HG02970 (cell line): ENCODE measurements at regions not wholly inside any gene's neighbourhood (a gene's known extent, or its start where the extent isn't known, plus 50 kb on each side); places are given as distances from the start of the nearest gene placed in this dataset.
"Not testable (repeated sequence)": the region's sequence is repeated elsewhere in the genome, so short reads cannot be mapped to it uniquely, and the experiment has no call there.

Source experiments
- ATAC-seq: cut with Tn5 transposase; IDR thresholded peaks from one replicate; pipeline ENCODE4 v1.9.1; 2021; ENCODE audit warnings: mild to moderate bottlenecking, moderate library complexity, moderate number of reproducible peaks; ENCODE audit not compliant: unreplicated experiment, low FRiP score

DNA sequence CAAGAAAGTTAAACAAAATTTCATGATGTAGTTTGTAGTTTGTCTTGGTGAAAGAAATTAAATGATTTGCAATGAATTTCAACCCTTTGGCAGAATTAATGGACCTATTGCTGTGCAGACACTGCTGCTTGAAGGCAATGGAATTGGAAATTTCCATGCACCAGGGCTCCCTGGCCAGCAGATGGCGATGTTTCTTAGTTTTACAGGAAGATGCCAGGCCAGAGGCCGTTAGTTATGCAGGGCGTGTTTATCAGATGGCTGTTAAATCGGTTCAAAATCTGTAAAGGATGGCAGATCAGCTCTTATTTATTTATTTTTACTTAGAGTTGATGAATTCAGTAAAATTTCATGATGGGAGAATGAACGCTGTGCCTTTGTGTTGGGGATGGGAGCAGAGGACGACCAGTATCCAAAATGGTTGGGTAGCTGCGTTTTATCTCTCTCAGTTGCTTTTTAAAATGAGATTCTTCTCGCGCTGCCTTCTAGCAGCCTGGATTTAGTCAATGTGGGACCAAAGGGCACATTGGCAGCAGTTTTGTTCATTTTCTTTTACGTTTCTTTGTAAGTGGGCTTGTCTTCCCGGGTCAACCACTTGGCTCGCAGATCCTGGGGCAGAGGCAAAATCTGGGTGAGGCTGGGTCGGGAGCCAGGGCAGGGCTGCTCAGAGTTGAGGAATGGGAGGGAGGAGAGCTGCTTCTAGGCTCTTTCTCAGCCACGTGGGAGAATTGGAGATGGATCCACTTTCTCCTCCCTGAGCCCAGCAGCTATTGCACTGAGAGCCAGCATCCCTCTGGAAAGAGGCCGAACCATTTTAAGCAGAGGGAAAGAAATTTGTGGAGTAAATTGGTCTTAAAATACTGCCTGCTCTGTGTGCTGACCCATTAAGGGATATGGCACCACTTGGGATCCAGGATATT lies 344.0 kb downstream of the PIK3C3 start:
- ATAC-seq, result peak; percentile 71

DNA sequence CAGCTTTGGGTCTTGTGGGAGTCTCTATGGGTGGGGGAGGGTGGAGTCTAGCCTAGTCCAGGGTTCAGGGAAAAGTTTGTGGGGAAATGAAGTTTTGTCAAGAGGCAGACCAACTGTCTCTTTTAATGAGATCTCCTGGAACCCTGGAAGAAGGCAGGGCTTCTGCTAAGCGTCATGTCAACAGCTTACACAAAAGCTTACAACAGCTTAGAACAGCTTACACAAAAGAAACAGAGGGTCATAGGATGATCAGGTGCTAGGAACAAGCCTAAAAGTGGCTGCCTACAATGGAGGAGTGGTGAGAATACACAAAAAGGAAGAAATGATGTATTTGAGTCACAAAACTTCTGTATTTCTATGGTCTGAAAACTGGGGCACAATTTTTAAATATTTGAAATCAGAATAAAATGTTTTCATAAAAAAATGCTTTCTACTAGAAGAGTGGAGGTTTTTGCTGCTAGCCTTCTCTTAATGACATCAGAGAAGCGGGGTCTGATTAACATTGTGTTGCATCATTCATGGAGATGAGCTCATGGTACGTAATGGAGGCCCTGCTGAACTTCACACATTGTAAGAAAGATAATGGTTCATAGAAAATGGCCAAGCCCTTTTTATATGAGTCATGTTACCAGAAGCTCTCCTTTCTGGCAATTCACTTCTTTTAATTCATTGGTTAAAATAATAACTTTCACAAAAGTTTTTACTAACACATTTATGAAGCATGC lies 351.0 kb downstream of the PIK3C3 start:
- ATAC-seq, result no peak

DNA sequence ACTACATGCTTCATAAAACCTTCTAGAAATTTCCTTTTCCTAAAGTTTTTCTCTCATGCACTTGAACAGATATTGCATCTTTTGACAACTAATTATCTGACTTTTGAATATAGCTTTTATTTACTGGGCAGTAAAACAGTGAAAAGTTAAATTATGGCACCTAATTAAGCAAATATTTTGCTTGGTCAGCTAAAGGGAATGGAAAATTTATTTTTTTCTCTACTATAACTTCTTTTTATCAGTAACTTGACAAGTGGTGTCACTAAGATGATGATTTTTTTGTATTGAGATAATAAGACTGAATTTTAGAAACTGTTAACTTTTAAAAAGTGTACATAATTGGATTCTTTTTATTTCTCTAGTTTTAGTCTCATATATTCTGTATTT lies 351.6 kb downstream of the PIK3C3 start:
- ATAC-seq, result no peak

DNA sequence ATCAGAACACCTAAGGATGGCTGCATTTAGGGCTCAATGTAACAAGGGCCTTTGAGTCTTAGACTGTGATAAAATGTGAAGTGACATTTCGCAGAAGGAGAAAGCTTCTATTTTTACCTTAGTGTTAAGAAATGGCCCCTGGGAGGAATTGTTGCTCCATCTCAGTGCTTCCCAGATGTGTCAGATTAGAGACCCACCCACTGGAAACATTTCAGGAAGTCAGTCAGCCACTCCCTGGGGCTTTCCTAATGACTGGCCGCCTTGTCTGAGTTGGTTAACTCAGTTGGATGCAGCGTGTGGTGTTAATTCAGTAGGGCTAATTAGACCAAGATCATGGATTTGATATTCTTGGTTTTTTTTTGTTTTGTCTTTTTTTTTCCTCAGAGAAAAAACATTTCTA lies 355.9 kb downstream of the PIK3C3 start:
- no peak for ATAC-seq

DNA sequence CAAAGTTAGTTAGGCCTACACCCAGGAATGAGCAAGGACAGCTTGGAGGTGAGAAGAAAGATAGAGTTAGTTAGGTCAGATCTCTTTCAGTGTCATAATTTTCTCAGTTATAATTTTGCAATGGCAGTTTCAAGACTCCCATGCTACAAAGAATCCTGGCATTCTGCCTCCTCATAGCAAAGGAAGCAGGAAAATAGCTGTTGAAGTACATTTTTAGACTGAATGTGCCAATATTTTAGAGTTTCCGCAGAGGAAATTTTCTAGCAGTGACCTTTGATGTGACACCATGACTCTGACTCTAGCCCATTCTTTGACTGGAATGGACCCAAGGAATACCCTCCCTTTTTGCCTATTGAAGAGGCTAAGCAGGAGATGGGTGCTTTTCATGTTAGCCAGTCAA lies 371.7 kb downstream of the PIK3C3 start:
- no peak for ATAC-seq

DNA sequence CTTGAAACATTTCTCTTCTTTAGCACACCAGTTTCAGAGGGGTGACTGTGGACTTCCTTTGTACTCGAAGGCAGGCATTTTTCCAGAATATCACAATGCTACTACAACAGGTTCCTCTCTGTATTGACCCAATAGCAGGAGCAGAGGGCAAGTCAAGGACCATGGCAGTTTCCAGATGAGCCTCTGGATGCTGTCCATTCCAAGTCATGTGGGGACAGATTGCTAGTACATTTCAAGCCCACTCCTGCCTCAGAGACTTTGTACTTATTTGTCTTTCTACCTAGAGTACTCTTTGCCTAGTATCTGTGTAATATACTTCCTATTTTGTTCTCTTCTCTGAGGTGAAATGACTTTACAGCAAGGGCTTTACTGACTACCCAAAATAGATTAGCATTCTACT lies 373.9 kb downstream of the PIK3C3 start:
- ATAC-seq, result no peak

DNA sequence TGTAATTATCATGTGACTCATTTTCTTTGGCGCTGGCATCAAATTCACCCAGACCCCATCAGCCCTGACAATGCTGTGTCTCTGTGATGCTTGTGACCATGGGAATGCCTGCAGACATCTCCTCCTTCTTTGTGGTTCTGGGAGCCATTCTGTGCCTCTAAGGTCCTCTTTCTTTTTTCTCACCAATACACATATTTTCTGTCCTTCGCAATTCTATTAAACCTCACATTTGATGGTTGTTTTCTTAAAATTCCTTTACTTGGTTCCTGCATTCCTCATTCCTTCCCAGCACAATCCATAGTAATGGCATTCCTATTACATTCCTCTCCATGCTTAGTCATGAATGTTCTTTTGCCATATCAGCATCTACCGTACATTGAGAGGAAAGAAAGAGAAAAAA lies 375.3 kb downstream of the PIK3C3 start:
- ATAC-seq, result no peak

DNA sequence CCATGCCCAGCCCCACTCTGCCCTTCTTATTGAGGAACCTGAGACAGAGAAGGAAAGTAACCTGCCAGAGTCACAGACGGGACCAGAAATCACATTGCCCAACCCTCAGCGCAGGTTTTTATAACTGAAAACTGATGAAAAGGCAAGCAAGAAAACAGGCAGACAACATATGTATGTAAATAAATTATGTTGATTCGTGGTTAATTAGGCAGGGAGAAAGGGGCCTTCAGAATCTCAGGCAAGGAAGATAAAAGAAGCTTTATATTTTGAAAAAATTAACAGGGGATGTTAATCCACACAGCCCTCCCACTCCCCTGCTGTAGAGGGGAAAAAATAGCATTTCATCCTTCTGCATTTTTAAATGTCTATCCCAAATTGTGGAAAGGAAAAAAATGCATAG lies 378.5 kb downstream of the PIK3C3 start:
- no peak for ATAC-seq

DNA sequence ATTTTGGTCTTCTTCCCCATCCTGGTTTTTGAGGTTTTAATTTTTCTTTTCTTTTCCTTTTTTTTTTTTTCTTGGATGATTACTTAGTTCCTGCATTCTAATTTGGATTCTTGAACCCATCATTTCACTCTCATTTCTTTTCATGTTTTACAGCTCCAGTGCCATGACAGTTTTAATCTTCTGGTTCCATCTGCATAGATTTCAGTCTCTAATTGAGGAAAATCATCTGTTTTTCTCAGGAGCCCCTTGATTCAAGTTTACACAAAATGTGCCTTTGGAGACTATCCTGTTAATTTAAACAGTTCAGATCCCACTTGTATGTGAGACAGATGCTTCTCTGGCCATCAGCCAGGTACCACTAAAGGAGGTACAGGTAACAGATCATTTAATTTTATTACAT lies 379.9 kb downstream of the PIK3C3 start:
- ATAC-seq, result no peak

DNA sequence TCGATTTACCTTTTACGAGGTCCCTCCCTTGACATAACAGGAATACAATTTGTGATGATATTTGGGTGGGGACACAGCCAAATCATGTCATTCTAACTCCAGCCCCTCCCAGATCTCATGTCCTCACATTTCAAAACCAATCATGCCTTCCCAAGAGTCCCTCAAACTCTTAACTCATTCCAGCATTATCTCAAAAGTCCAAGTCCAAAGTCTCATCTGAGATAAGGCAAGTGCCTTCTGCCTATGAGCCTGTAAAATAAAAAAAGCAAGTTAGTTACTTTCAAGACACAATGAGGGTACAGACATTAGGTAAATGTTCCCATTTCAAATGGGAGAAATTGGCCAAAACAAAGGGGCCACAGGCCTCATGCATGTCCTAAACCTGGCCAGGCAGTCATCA lies 381.1 kb downstream of the PIK3C3 start:
- ATAC-seq, result no peak

DNA sequence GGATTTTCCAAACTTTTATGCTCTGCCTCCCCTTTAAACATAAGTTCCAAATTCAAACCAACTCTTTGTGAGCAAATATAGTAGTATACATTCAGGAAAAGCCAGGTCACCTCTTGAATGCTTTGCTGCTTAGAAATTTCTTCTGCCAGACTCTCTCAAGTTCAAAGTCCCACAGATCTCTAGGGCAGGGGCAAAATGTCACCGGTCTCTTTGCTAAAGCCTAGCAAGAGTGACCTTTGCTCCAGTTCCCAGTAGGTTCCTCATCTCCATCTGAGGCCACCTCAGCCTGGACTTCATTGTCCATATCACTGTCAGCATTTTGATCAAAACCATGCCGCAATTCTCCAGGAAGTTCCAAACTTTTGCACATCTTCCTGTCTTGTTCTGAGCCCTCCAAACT lies 382.3 kb downstream of the PIK3C3 start:
- not testable (repeated sequence) for ATAC-seq

DNA sequence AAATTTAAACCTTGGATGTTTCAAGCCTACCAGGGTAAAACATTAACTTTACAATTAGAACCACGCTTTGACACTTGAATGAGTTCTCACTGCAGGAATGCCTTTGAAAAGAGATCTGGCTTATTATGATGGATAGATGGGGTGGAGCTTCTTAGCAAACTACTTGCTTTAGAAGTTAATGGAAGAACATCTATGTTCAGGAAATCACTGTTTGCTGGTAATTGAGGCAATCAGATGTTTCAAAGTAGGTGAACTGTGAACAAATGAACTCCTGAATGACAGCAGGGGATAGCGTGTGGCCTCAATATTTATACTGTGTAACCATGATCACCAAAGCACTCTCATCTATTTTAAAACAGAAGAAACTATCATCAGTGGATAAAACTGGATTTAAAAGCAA lies 383.6 kb downstream of the PIK3C3 start:
- ATAC-seq, result no peak

DNA sequence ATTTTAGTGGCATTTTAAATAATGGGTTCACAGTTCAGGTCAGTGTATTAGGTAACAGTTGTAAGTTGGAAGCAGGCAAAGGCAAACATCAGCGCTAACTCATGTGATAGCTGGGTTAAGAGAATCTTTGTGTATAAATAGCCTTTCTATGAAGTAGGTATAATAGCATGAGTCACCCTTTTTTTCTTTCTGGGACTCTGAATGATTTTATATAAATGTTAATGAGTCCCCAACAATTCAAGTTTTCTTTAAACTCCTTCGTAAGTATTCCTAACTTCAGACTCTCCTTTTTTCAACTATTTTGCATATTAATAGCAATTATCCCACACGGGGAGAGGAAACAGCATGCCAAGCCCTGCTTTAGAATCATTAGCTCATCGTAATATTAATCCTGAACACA lies 384.3 kb downstream of the PIK3C3 start:
- ATAC-seq, result no peak

DNA sequence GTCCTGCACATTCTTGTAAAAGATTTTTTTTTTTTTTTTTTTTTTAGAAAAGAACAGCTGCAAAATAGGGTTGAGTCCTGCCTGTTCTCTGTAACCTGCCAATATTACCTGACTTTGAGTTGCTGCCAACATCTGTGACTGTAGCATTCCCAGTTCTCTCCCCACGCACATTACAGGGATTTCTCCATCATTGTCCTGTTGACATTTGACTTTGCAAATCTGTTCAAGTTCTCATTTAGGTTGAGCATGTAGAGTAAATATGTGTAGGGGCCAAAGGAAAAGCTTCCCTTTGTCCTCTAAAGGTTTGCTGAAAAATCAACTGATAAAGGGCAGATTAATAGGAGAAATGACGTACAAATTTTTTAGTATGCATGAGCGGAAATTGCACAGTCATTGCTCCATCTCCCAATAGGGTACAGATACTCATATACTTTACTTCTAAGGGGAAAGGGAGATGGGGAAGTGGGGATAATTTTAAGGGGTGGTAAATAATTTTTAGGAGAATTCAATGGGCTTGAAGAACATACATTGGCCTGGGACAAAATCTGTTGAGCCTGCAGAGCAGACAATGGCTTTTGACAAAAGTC lies 385.5 kb downstream of the PIK3C3 start:
- ATAC-seq, result no peak

DNA sequence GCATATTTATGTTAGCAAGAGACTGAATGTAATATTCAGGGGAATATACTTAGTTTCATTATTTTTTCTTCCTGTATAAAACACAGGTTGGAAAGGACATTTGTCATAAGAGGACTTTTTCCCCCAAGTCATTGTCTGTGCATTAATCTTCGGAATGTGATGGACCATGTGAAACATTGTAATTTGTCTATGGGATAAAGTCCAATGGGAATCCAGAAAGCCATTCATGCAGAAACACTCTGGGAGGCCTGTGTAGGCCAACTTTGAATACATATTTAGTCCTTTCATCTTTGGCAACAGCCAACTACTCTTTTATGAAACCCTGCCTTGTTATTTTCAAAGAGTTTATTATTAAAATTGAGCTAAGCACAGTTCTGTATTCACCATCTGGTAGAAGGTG lies 386.4 kb downstream of the PIK3C3 start:
- no peak for ATAC-seq

DNA sequence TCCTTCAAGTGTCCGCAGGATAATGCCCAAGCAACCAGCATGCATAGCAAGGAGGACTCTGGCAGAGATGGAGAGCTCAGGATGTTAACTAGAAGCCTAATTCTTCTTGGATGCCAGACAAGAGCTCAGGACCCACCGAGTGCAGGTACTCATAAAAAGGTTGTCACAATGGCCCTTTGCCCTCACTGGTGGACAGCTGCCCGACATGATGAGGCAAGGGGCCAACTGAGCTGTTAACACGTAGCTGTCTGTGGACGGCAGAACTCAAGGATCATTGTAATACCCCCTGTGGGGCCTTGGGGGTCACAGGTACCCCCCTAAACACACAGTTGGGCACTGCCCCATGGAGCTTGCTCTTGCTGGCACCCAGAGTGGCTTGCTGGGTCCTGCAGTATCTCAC lies 393.7 kb downstream of the PIK3C3 start:
- ATAC-seq, result no peak

DNA sequence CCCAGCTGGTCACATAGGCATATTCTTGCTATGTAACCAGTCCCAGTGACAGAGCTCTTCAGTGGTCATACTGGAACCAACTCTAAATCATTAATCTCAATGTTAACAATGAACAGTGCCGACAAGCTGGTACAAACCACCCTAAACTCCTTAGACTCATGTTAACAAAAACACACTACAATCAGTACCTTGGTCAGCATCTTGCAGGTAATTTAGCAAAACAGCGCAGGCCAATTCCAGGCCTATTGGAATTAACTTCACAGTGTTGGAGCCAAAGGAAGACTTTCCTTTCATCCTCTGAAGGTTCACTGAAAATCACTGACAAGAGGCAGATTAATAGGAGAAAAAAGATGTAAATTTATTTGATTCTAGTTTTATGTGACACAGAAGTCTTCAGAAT lies 396.4 kb downstream of the PIK3C3 start:
- ATAC-seq, result no peak

DNA sequence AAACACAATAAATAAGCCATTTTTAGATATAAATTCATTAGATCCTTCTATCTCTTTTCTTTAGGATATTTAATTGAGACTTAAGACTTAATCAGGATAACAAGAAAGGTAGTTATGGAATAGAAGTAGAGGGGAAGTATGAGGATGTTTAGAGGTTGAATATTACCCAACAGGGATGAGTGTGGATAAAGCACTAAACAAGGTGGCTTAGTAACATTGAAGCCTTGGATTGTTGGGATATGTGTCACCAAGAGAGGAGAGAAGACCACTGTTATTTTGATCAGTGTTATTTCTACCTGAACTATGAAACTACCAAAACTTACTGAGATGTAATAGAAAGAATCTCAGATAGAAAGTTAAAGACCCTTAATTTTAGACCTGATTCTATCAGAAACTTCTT lies 405.7 kb downstream of the PIK3C3 start:
- ATAC-seq, result no peak

DNA sequence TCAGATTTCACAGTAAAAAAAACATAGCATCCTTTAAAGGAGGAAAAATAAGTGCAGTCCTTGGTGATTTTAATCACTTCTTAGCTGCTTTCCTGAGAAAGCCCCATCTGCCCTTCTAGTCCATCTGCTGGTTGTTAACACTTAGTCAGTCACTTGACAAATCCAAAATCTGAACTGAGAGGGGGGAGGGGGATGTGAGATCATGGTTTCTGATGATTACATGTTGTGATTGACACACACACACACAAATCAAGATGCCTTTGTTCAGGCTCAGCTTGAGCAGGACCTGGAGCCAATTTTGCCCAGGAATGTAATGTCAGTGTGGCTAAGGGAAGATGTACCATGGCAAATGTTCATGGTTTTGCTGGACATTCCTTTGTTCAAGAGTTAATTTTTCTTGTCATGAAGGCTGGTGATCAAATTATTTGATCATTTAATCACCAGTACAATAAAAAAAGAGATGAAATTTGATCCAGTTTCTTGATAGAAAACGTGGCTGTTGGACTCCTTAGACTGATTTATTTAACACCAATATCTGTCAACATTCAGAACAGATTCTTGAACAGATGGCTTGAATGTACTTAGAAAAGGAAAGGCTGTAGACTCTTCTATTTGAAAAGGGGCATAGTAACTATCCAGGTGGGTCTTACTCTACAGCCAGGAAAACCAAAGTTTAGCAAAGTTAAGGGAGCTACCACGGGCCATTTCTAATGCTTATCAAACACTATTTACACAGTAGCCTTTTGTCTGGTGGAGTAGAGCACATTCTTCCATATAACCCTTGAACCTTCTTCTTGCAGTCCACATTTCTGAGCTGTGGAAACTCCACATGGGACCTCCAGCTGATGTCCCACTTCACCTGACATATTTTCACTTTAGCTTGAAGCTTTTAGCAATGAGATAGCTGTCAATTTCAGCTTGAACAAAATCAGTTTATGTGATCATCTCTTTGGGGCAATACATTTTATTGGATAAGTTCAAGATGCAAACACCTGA lies 408.7 kb downstream of the PIK3C3 start:
- no peak for ATAC-seq

DNA sequence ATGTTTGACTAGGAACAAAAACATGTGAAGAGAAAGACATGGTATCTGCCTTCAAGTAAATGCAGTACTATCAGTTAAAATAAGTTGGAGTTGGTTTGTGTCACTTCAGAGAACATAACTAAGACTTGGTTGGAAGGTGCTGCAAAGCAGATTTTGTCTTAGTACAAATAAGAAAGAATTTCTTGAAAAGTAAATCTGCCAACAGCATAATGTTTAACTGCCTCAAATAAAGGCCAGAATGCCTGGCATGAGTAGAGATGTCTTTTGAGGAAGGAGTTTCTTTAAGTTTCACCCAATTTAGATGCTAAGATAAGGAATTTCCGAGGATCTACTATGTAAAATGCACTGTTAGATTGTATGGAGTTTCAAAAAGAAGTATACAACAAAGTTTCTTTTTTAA lies 409.7 kb downstream of the PIK3C3 start:
- ATAC-seq, result no peak
